Lung microvascular endothelial cell (primary cell): ENCODE measurements at regions not wholly inside any gene's neighbourhood (a gene's known extent, or its start where the extent isn't known, plus 50 kb on each side); places are given as distances from the start of the nearest gene placed in this dataset.

Source experiments
- DNase-seq, 2 donors: peaks; one replicate each; pipeline versions ENCODE4 v3.0.0 to v3.0.0-alpha.2; 2010; ENCODE audit warnings: low read depth in 2 of 2

GRCh38 chr14:101477648-101478047, 83.6 kb upstream of the DIO3 start:
- DNase-seq, result no peak

- DNase-seq, result no peak
Measured at GRCh38 chr14:101478096-101478495, 83.2 kb upstream of the DIO3 start.

DNA sequence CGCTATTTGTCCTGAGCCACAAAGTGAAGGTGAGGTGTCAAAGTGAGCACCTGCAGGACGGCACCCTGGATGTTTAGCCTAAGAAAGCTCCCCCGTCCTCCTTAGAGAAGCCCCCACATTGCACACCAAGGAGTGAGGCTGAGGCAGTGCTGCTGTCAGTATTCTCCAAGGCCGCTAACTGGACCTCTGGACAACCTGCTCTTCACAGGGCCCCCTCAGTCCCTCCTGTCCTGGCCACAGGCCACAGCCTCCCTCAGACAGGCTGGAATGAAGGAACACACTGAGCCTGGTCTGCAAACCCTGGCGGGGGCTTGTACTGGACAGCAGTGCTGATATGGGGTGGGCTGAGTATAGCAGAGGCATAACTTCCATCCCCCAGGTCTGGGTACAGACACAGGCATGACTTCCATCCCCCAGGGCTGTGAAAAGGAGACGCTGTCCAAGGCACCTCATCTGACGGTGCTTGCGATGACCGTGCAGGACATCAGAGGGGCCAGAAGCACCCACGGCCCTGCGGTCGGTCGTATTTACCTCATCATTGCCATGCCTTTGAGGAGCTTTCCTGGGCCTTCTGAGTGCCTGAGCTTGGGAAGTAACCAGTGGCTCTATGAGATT, 82.4 kb upstream of the DIO3 start:
- no peak for DNase-seq

DNA sequence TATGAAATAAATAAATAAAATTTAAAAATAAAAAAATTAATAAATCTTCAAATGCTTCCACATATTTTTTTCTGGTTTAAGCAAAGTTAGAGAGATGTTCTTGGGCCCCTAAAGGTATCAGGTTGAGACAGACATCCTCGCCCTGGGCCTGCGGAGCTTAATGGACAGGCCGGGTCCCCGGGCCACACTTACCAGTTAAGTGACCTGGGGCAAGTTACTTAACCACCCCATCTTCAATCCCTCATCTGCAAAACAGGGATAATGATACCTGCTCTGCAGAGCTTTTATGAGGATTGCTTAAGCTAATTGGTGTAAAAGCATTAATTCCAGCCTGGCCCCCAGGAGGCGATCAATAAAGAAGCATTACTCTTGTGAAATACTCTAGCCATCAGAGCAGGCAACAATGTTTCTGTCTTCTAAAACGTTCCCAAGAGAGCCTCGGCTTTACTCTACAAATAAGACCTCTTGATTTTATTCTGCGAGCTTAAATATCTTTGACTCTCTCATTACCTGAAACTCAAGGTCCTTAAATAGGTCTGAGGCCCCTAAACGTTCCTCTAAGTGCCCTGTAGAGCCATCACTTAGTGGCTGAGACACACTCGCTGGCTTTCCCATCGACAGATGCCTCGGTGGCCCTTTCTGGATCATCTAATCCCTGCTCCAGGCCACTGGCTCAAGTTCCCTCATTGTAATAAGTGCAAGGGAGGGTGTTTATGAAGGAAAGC, 81.1 kb upstream of the DIO3 start:
- DNase-seq, result no peak

GRCh38 chr14:101480747-101481530, 80.4 kb upstream of the DIO3 start:
- DNase-seq, result no peak

DNA sequence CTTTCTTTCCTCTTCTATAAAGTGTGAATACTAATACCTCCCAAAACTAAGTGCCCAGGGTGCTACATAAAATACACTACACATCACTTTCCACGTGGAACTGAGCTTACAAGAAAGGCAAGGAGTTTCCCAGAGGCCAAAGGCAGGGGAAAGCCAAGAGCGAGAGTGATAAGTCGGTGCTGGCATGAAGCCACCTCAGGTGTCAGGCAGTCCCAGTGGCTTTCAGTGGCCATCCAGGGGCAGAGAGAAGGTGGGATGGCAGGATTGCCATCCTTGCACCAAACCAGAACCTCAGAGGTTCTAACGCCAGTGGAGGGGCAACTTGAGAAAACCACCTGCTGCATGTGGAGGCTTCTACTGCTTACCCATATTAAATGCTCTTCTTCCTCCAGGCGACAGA, 79.7 kb upstream of the DIO3 start:
- no peak for DNase-seq

DNA sequence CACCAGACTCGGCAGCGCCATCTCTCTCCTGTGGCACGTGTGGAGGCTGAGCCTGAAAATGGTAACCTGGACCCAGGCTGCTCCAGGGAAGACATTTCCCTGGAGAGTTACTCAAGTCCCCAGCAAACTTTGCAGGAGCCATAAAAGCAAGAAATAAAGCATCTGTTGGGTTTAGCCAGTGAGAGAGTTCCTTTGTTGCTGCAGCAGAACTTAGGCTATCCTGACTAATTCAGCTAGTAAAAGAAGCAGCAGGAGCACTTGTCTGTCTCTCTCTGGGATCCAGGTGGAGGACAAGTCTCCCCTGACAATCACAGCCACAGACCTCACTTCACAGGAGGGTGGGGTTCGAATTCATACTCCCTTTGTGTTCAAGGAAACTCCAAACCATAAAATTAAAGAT, 79.2 kb upstream of the DIO3 start:
- DNase-seq, result no peak

DNA sequence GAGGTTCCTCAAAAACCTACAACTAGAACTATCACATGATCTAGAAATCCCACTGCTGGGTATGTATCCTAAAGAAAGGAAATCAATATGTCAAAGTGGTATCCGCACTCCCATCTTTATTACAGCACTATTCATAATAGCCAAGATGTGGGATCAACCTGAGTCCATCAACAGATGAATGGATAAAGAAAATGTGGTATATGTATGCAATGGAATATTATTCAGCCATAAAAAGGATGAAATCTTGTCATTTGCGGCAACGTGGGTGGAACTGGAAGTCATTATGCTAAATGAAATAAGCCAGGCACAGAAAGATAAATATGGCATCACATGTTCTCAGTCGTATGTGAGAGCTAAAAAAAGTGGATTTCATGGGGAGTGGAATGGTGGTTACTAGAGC, 77.5 kb upstream of the DIO3 start:
- no peak for DNase-seq

DNA sequence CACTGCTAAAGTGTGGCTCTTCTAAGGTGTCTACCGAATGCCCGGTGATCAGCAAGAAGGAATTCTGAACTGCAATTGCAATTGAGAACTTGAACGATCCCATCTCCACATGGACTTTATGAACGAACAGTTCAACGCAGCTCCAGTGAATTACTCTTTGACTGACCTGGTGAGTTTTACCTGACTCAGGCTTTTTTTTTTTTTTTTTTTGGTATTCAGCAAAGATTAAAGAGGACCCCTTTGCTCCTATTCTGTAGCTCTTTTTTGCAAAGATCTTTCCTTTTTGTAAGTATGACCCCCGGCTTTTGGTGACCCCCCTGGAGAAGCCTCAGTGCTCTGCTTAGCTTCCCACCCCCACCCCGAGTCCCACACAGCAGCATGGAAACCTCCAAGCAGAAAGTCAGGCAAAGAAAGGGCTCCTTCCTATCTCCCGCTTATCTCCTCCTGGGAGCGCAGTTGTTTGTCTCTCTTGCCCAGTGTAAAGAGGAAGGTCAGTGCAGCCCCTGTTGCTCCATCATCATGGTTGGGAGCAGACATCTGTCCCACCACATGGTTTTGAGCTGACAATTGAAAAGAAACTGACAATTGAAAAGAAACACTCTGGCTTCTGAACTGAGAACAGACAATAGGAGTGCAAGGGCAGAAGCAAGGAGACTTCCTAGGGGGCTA, 72.1 kb upstream of the DIO3 start:
- DNase-seq, result no peak

DNA sequence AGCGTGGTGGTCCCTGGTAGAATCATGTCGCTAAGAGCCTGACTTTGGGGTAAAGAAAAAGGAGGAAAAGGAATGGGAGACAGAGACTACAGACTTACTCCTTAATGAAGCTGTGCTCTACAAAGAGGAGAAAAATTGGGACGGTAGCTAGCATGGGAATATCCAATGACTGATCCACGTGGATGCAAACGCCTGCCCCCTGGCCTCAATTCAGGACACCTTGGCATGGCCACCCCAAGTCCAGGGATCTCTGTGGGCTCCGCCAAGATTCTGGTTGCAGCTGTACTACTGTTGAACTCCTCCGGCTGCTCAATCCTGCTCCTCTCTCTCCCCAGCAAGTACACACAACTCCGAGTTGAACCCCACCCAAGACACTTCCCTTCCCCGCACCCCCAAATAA, 70.5 kb upstream of the DIO3 start:
- DNase-seq, result no peak

GRCh38 chr14:101491841-101492240, 69.5 kb upstream of the DIO3 start:
- DNase-seq, result no peak

GRCh38 chr14:101492716-101493115, 68.6 kb upstream of the DIO3 start:
- DNase-seq, result no peak

DNA sequence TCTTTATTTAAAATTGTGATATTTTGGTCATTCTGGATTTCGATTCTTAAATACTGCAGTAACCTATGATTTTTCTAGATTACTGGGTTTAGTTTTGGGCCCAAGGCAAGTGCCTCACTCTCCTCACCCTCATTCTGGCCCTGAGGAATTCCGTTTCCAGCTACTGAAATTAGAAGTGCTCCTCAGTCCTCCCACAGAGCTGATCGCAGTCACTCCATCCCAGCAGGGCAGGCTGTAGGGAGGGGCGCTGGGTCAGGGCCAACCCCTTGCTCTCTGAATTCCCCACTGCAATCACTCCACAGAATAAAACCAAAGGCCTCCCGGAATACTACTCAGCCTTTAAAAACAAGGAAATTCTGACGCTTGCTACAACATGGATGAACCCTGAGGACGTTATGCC, 66.5 kb upstream of the DIO3 start:
- DNase-seq, result no peak

GRCh38 chr14:101495284-101495683, 66.0 kb upstream of the DIO3 start:
- no peak for DNase-seq

DNA sequence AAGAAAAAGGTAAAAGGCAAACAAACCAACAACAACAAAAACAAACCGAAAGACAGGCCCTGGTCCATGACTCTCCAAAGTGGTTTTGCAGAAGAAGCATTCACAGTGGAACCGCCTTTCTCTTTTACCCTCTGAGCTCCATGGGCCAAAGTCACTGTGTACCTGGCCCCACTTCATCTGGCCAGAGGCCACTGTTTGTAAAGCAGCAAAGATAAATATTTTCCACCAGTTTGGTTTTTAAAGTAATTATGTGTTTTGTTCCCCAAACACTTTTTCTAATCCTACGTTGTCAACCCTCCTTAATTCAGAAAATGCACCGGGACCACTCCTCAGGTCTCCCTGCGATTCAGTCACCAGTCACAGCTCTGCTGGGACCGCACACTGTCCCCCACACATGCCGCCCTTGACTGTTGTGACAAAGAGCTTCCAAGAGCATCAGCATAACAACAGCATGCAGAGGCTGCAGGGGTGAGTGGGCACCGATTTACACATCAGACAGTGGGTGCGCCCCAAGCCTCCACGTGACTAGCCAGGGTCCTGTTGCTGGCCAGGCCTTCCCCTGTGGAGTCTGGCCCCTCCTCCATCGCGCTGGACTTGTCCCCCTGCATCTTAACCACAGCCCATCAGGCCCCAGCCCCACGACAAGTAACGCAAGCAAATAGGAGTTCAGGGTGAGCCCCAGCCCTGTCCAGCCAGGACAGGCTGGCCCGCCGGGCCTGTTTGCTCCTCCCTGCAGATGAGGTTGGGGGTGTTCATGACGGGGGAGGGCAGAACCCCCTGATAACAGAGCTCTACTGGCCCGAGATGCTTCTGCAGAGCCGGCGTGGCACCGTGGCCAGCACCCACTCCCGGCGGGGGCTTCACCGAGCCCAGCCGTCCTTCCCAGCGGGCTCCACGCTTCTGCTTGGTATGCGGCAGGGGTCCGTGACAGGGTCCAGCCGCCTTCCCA, 65.2 kb upstream of the DIO3 start:
- DNase-seq, result no peak

- no peak for DNase-seq
Measured at GRCh38 chr14:101496776-101497683, 64.3 kb upstream of the DIO3 start.

- DNase-seq, result no peak
Measured at GRCh38 chr14:101497684-101498525, 63.4 kb upstream of the DIO3 start.

DNA sequence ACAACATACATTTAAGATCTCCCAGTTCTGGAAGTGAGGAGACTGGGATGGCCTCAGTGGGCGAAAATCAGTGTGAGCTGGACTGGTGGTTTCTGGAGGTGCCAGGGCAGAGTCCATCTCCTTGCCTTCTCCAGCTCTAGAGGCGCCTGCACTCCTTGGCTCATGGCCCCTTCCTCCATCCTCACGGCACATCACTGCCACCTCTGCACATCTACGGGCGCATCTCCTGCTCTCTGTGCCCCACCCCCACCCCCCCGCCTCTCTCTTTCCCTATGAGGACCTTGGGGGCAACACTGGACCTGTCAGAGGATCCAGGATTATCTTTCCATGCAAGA, 62.8 kb upstream of the DIO3 start:
- DNase-seq, result no peak

- no peak for DNase-seq
Measured at GRCh38 chr14:101499080-101499479, 62.2 kb upstream of the DIO3 start.
